ENCODE measurements at regions not wholly inside any gene's neighbourhood (a gene's known extent, or its start where the extent isn't known, plus 50 kb on each side); places are given as distances from the start of the nearest gene placed in this dataset. TPM values are rescaled to one million over a fixed set of nuclear protein-coding genes. Genes with fewer than 3 reads are reported as not detected.

Small RNA genes in the stretch of these regions (microRNA-seq; reads per million reads assigned to microRNA genes)
- gene MIR888, result not detected
- not detected for gene MIR890
- not detected for gene MIR891A
- gene MIR891B, result not detected
- not detected for gene MIR892A
- gene MIR892B, result not detected
- not detected for gene MIR892C
